Activated B cell treated with CpG ODN at 0.5 μM for 24 hours (primary cell): ENCODE measurements at regions not wholly inside any gene's neighbourhood (a gene's known extent, or its start where the extent isn't known, plus 50 kb on each side); places are given as distances from the start of the nearest gene placed in this dataset.
"Not testable (repeated sequence)": the region's sequence is repeated elsewhere in the genome, so short reads cannot be mapped to it uniquely, and the experiment has no call there.

ENCODE experiments used
- ATAC-seq: fragments of 200-7000 bp; cut with Tn5 transposase; one replicate; pipeline ENCODE4 v1.10.0; 2021; ENCODE audit warnings: low read depth, mild to moderate bottlenecking, moderate library complexity
- CTCF ChIA-PET: fragments of 350-600 bp; sonication (Branson Sonifier 250); formaldehyde crosslinking; loops from one replicate; lab custom pipeline; 2021; ENCODE audit warnings: antibody characterized with exemption; lab: Charles Lee
- POLR2A ChIA-PET: fragments of 350-600 bp; sonication (Branson Sonifier 250); formaldehyde crosslinking; loops from one replicate; lab custom pipeline; 2021; ENCODE audit warnings: antibody characterized with exemption; lab: Charles Lee
- DNase-seq: peaks from one replicate; pipeline ENCODE4 v3.0.0; 2022
- H3K27ac Mint-ChIP-seq: one replicate; pipeline ENCODE4 v1.8.0; 2020; ENCODE audit warnings: mixed read lengths
- H3K27me3 Mint-ChIP-seq: one replicate; pipeline ENCODE4 v1.8.0; 2021; ENCODE audit warnings: mixed read lengths
- H3K36me3 Mint-ChIP-seq: one replicate; pipeline ENCODE4 v1.8.0; 2021; ENCODE audit warnings: low read depth, mixed read lengths
- H3K4me1 Mint-ChIP-seq: one replicate; pipeline ENCODE4 v1.8.0; 2021; ENCODE audit warnings: mixed read lengths
- H3K4me3 Mint-ChIP-seq: one replicate; pipeline ENCODE4 v1.8.0; 2020; ENCODE audit warnings: mild to moderate bottlenecking, mixed read lengths
- H3K9me3 Mint-ChIP-seq: one replicate; pipeline ENCODE4 v1.8.0; 2020; ENCODE audit warnings: mixed read lengths
- CTCF ChIP-seq: fragments of 200-600 bp; IDR thresholded peaks from one replicate; pipeline ENCODE4 v1.8.0; 2022; ENCODE audit warnings: antibody characterized with exemption, mild to moderate bottlenecking
- intact Hi-C: fragments of 100-400 bp; cut with micrococcal nuclease; formaldehyde crosslinking; loops from one replicate; pipeline ENCODE4 v1.15.1; 2024

GRCh38 chrX:7993873-7994272 is 66.7 kb upstream of the PNPLA4 start:
- no peak for TF ChIP-seq CTCF
- no peaks in the 10 kb centered on the region for H3K9me3 Mint-ChIP-seq
- H3K27me3 Mint-ChIP-seq: no peaks in the 10 kb centered on the region
- DNase-seq (no peak), ATAC-seq (no peak)
- no peaks in the 10 kb centered on the region for H3K4me1 Mint-ChIP-seq
- no peak overlapping the region for H3K4me3 Mint-ChIP-seq
- ChIA-PET POLR2A (no interaction called here), CTCF (no interaction called here)
- no peak overlapping the region for H3K27ac Mint-ChIP-seq
- intact Hi-C loops: no loop called here
- no peaks in the 10 kb centered on the region for H3K36me3 Mint-ChIP-seq

- CTCF ChIA-PET, POLR2A ChIA-PET, ATAC-seq, H3K27ac Mint-ChIP-seq, intact Hi-C loops, H3K4me1 Mint-ChIP-seq, DNase-seq, H3K4me3 Mint-ChIP-seq, H3K36me3 Mint-ChIP-seq, H3K9me3 Mint-ChIP-seq, H3K27me3 Mint-ChIP-seq: not testable (repeated sequence)
Observed at GRCh38 chrX:7988013-7988759, 61.0 kb upstream of the PNPLA4 start.

- Mint-ChIP-seq H3K4me1 (peaks cover 5% of the 10 kb centered on the region), H3K9me3 (no peaks in the 10 kb centered on the region), H3K36me3 (no peaks in the 10 kb centered on the region), H3K27me3 (no peaks in the 10 kb centered on the region), H3K4me3 (no peak overlapping the region), H3K27ac (no peak overlapping the region)
- intact Hi-C loops: no loop called here
- no peak for TF ChIP-seq CTCF
- ChIA-PET CTCF (no interaction called here), POLR2A (no interaction called here)
- ATAC-seq (no peak), DNase-seq (no peak)
Observed at GRCh38 chrX:7987160-7988012, 60.2 kb upstream of the PNPLA4 start.

- H3K27me3 Mint-ChIP-seq, ATAC-seq, POLR2A ChIA-PET, H3K4me1 Mint-ChIP-seq, H3K4me3 Mint-ChIP-seq, H3K9me3 Mint-ChIP-seq, intact Hi-C loops, CTCF ChIA-PET, H3K36me3 Mint-ChIP-seq, H3K27ac Mint-ChIP-seq, DNase-seq: not testable (repeated sequence)
Observed at GRCh38 chrX:7986738-7987137, 59.5 kb upstream of the PNPLA4 start.

- no peak for TF ChIP-seq CTCF
- POLR2A ChIA-PET: interaction anchor here (0.6 kb wide), 1 partner anchor 1029 kb away, joined by 3 read pairs; no protein-coding TSS in a partner anchor
- Mint-ChIP-seq H3K27me3 (no peaks in the 10 kb centered on the region), H3K27ac (no peak overlapping the region), H3K9me3 (no peaks in the 10 kb centered on the region), H3K4me1 (peaks cover 5% of the 10 kb centered on the region), H3K4me3 (no peak overlapping the region), H3K36me3 (no peaks in the 10 kb centered on the region)
- CTCF ChIA-PET: no interaction called here
- DNase-seq: no peak
- ATAC-seq: no peak
- intact Hi-C loops: no loop called here
Observed at GRCh38 chrX:7985568-7985967, 58.4 kb upstream of the PNPLA4 start.

GRCh38 chrX:7983581-7983980 is 56.4 kb upstream of the PNPLA4 start:
- POLR2A ChIA-PET: no interaction called here
- H3K4me3 Mint-ChIP-seq: no peak overlapping the region
- H3K9me3 Mint-ChIP-seq: no peaks in the 10 kb centered on the region
- intact Hi-C loops: no loop called here
- H3K27ac Mint-ChIP-seq: no peak overlapping the region
- H3K4me1 Mint-ChIP-seq: peaks cover 5% of the 10 kb centered on the region
- ATAC-seq: no peak
- no peak for DNase-seq
- no peaks in the 10 kb centered on the region for H3K36me3 Mint-ChIP-seq
- CTCF ChIA-PET: no interaction called here
- no peak for TF ChIP-seq CTCF
- H3K27me3 Mint-ChIP-seq: no peaks in the 10 kb centered on the region
